NT2/D1 (cell line): ENCODE measurements at regions not wholly inside any gene's neighbourhood (a gene's known extent, or its start where the extent isn't known, plus 50 kb on each side); places are given as distances from the start of the nearest gene placed in this dataset.

Experiments
- YY1 ChIP-seq: IDR thresholded peaks from 2 replicates; pipeline ENCODE4 v1.6.1; 2011; ENCODE audit not compliant: insufficient read length, insufficient read depth
- ZNF274 ChIP-seq: IDR thresholded peaks from 2 replicates; pipeline ENCODE4 v1.6.1; 2011; ENCODE audit warnings: mild to moderate bottlenecking, low read depth, low read length

- TF ChIP-seq YY1 (no peak), ZNF274 (no peak)
These were observed 575.1 kb downstream of the SLITRK6 start for GRCh38 chr13:85223883-85224656.
